Effector memory CD8-positive, alpha-beta T cell (primary cell): ENCODE measurements at regions not wholly inside any gene's neighbourhood (a gene's known extent, or its start where the extent isn't known, plus 50 kb on each side); places are given as distances from the start of the nearest gene placed in this dataset.
"Not testable (repeated sequence)": the region's sequence is repeated elsewhere in the genome, so short reads cannot be mapped to it uniquely, and the experiment has no call there.

Experiments
- ATAC-seq: fragments of 150-1000 bp; cut with Tn5 transposase; replicated peaks from 2 replicates; pipeline ENCODE4 v1.10.0; 2021; ENCODE audit warnings: mild to moderate bottlenecking, moderate library complexity
- DNase-seq, 3 experiments: peaks; one replicate each; pipeline ENCODE4 v3.0.0; 2021
- H3K27ac Mint-ChIP-seq, 2 donors: one replicate each; pipeline ENCODE4 v1.8.0; 2022; ENCODE audit warnings: mild to moderate bottlenecking in 2 of 2, mixed read lengths in 2 of 2, moderate library complexity in 2 of 2
- H3K27me3 Mint-ChIP-seq, 2 donors: one replicate each; pipeline ENCODE4 v1.8.0; 2022; ENCODE audit warnings: mixed read lengths in 2 of 2
- H3K36me3 Mint-ChIP-seq: one replicate; pipeline ENCODE4 v1.8.0; 2022; ENCODE audit warnings: mild to moderate bottlenecking, moderate library complexity, mixed read lengths; ENCODE audit not compliant: insufficient read depth
- H3K4me1 Mint-ChIP-seq, 2 donors: one replicate each; pipeline ENCODE4 v1.8.0; 2022; ENCODE audit warnings: low read depth in 2 of 2, mixed read lengths in 2 of 2
- H3K4me3 Mint-ChIP-seq, 2 donors: one replicate each; pipeline ENCODE4 v1.8.0; 2022; ENCODE audit warnings: mild to moderate bottlenecking in 2 of 2, mixed read lengths in 2 of 2, moderate library complexity in 2 of 2
- H3K9me3 Mint-ChIP-seq, 2 donors: one replicate each; pipeline ENCODE4 v1.8.0; 2022; ENCODE audit warnings: mixed read lengths in 2 of 2

DNA sequence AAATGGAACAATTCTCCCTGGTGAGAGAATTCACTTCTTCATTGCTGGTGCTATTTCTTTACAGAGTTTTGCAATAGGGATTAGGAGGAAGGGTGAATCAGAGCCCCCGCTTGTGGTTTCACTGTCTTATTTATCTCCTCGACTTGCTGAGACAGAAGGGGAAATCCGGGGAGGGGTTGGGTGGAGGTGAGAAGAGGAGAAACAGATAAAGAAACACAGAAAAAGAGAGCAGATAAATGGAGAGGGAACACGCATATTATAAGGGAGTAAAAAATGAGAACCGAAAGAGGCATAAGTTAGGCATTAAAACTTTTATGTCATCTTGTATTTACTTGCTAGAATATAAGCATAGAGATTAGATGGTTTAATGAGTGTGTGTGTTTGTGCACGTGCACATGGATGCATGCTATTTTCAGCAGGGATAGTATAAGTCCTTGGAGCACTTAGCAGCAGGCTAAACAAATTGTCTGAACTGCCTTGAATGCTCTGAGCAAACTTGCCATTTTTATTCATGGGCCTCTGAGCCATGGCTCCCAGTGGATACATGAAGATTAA lies 105.0 kb downstream of the OLIG3 start:
- peak; percentile 99 for ATAC-seq
- Mint-ChIP-seq H3K27me3 (no peaks in the 10 kb centered on the region), H3K27ac (peak overlapping the region; percentile 80 to 81), H3K36me3 (peaks cover 6% of the 10 kb centered on the region), H3K4me1 (peaks cover 56 to 67% of the 10 kb centered on the region in 2 donors), H3K4me3 (peak overlapping the region; percentile 57 to 64), H3K9me3 (peaks cover 3 to 8% of the 10 kb centered on the region in 2 donors)
- DNase-seq: peak; percentile 53 to 58 (median 58)

DNA sequence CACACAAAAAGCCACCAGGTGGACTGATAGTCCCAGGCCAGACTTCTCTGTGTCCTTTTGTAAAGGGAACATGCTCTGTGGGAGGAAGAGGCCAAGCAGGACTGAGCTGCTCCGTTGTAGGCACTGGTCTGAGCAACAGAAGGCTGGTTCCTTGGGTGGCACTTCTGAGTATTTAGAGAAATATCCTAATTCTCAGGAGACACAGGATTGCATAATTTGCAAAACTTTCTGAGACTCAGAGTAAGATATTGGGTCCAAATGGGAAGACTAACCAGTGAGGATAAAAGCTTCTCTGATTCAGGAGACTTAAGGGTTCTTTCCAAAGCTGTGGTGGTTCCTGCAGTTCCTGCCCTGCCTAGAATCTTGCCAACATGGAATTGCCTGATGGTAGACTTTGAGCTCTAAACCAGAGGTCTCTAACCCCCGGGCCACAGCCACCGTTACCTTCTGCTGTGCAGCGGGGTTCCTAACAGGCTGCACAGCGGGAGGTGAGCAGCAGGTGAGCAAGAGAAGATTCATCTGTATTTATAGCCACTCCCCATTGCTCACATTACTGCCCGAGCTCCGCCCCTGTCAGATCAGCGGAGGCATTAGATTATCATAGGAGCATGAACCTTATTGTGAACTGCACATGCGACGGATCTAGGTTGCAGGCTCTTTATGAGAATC lies 107.0 kb downstream of the OLIG3 start:
- Mint-ChIP-seq H3K4me1 (peaks cover 47 to 63% of the 10 kb centered on the region in 2 donors), H3K27ac (peak overlapping the region in 1 of 2 donors; percentile 10), H3K27me3 (no peaks in the 10 kb centered on the region), H3K9me3 (peaks cover 3 to 8% of the 10 kb centered on the region in 2 donors), H3K36me3 (peaks cover 6% of the 10 kb centered on the region), H3K4me3 (peak overlapping the region in 1 of 2 donors; percentile 64)
- no peak for ATAC-seq
- no peak for DNase-seq

DNA sequence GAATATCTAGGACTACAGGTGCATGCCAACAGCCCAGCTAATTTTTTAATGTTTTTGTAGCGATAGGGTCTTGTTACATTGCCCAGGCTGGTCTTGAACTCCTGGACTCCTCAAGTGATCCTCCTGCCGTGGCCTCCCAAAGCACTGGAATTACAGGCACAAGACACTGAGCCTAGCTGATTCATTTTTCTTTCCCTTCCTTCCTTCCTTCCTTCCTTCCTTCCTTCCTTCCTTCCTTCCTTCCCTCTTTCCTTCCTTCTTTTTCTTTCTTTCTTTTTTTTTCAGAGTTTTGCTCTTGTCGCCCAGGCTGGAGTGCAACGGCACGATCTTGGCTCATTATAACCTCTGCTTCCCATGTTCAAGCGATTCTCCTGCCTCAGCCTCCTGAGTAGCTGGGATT lies 110.9 kb downstream of the OLIG3 start:
- not testable (repeated sequence) for H3K36me3 Mint-ChIP-seq, H3K27me3 Mint-ChIP-seq, ATAC-seq, H3K9me3 Mint-ChIP-seq, DNase-seq, H3K4me3 Mint-ChIP-seq
- peaks cover 18 to 30% of the 10 kb centered on the region in 2 donors for H3K4me1 Mint-ChIP-seq
- peak overlapping the region in 1 of 2 donors; percentile 74 for H3K27ac Mint-ChIP-seq

DNA sequence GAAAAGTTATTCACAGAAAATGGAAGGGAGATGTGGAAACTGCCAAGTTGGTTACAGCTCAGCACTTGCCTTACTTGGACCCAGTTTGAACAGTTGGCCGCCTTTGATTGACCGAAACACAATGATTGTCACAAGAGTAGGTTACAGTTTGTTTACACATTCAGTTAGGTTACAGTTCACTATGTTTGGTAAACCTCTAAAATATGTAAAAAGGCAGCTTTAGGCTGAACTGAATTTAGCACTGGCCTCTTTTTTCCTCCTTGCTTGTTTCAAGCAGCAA lies 116.2 kb downstream of the OLIG3 start:
- no peak overlapping the region for H3K27ac Mint-ChIP-seq
- no peaks in the 10 kb centered on the region for H3K9me3 Mint-ChIP-seq

DNA sequence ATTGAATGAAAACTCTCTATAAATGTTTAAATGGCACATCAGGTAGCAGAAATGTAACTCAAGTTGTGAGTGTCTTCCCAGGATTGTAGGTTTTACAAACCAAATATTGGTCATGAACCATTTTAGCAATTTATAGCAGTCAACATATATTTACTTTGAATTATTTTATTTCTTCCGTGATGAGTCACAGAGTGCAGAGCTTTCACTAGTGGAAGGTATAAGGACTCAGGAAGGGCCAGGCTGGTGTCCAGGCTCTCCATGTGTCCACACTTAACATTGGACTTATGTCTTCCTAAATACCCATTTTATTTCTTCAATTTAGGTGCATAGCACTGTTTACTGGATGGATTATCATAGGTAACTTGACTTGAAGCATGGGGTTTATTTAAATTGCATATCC lies 120.9 kb downstream of the OLIG3 start:
- Mint-ChIP-seq H3K27me3 (no peaks in the 10 kb centered on the region), H3K4me3 (no peak overlapping the region), H3K36me3 (peaks cover 3% of the 10 kb centered on the region), H3K27ac (no peak overlapping the region), H3K4me1 (peaks cover 4 to 15% of the 10 kb centered on the region in 2 donors), H3K9me3 (no peaks in the 10 kb centered on the region)
- ATAC-seq: no peak
- DNase-seq: no peak

More for the DNA sequence above, 116.2 kb downstream of the OLIG3 start:
- ATAC-seq (no peak), DNase-seq (no peak)
- no peak overlapping the region for H3K4me3 Mint-ChIP-seq
- peaks cover 4 to 23% of the 10 kb centered on the region in 2 donors for H3K4me1 Mint-ChIP-seq
- no peaks in the 10 kb centered on the region for H3K27me3 Mint-ChIP-seq
- H3K36me3 Mint-ChIP-seq: no peaks in the 10 kb centered on the region

DNA sequence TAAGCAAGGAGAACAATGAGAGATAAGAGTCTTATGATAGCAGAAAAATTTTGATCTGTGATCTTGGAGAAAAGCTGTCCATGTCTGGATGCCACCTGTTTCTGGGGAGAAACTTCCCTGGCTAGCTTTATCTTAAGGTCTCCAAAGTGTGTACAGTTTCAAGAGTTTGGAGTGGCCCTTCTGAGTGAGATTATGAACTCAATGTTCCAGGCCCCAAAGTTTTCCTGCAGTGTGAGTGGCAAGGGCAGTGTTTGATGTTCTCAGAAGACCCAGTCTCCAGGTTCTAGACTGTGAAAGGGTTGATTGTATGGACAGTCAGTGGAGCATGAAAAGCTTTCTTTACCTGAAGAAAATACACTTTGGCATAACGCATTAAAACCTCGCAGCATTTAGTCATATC lies 121.7 kb downstream of the OLIG3 start:
- Mint-ChIP-seq H3K4me3 (no peak overlapping the region), H3K36me3 (peaks cover 3% of the 10 kb centered on the region), H3K27me3 (no peaks in the 10 kb centered on the region), H3K4me1 (peaks cover 6 to 15% of the 10 kb centered on the region in 2 donors), H3K9me3 (no peaks in the 10 kb centered on the region), H3K27ac (no peak overlapping the region)
- ATAC-seq (no peak), DNase-seq (no peak)

DNA sequence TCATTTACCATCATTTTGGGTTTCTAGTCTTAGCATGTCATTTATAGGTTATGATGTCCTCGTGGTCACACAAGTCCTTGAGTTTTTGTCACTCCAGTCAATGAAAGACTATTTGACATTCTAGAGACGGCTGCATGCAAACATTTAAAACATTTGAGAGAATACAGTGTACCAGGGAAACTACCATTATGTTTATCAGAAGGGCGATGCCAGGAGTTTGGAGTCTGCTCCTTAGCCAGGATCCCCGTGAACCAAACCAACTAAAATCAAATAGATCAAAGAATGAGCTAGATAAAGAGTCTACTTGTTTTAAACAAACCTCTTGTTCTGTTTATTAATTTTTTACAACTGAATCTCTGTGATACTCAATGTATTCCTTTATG lies 122.6 kb downstream of the OLIG3 start:
- no peak overlapping the region for H3K4me3 Mint-ChIP-seq
- no peaks in the 10 kb centered on the region for H3K9me3 Mint-ChIP-seq
- no peaks in the 10 kb centered on the region for H3K27me3 Mint-ChIP-seq
- DNase-seq (no peak), ATAC-seq (no peak)
- no peak overlapping the region for H3K27ac Mint-ChIP-seq
- peaks cover 6 to 15% of the 10 kb centered on the region in 2 donors for H3K4me1 Mint-ChIP-seq
- H3K36me3 Mint-ChIP-seq: peaks cover 3% of the 10 kb centered on the region

DNA sequence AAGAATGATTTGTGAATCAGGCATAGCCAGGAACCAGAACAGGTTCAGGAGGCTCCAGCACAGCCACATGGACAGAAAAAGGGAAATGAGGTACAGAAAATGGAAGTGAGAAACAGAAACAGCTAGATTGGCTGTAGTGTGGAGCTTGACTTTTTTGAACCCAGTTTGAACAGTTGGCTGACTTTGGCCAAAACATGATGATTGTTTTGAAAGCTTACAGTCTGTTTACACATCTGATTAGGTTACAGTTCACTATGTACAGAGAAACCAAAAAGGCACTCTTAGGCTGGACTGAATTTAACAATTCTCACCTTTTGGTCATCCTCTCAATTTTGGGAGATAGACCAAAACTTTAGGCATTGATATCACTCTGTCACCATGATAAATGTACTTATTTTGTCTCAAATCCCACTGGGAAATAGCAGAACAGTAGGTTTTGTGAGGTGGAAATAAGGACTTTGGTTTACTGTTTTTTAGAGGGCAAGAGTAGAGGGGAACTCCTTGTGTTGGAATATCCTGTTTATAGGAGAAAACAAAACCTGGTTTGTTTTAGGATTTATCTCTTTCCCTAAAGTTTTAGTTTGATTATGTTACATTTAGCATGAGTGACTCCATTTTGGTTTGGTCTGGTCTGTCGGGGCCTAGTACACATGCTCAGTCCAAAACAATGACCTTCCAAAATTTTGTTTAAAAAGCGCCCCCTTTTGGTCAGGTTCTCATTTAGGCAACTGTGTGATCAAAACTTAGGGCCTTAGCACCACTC lies 123.1 kb downstream of the OLIG3 start:
- H3K4me3 Mint-ChIP-seq: no peak overlapping the region
- no peak for ATAC-seq

DNA sequence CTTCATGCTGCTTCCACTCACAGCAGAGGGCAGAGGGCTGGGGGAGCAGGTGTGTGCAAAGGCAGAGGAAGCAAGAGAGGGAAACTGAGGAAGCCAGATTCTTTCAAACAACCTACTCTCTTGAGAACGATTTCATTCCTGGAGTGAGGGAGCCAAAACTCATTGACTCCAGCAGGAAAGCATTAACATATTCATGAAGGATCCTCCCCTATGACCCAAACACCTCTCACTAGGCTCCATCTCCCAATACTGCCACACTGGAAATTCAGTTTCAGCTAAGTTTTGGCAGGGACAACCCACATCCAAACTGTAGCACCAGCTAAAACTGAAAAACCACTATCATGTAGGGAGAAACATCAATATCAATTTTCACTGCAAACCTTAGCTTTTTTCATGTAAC lies 125.1 kb downstream of the OLIG3 start:
- DNase-seq: no peak
- Mint-ChIP-seq H3K4me1 (peaks cover 7 to 8% of the 10 kb centered on the region in 2 donors), H3K36me3 (peaks cover 3% of the 10 kb centered on the region), H3K9me3 (no peaks in the 10 kb centered on the region), H3K4me3 (no peak overlapping the region), H3K27ac (no peak overlapping the region), H3K27me3 (no peaks in the 10 kb centered on the region)
- ATAC-seq: no peak

More for the DNA sequence above, 123.1 kb downstream of the OLIG3 start:
- H3K36me3 Mint-ChIP-seq: peaks cover 3% of the 10 kb centered on the region
- peaks cover 6 to 10% of the 10 kb centered on the region in 2 donors for H3K4me1 Mint-ChIP-seq
- H3K27me3 Mint-ChIP-seq: no peaks in the 10 kb centered on the region
- no peak for DNase-seq
- no peak overlapping the region for H3K27ac Mint-ChIP-seq
- H3K9me3 Mint-ChIP-seq: no peaks in the 10 kb centered on the region

DNA sequence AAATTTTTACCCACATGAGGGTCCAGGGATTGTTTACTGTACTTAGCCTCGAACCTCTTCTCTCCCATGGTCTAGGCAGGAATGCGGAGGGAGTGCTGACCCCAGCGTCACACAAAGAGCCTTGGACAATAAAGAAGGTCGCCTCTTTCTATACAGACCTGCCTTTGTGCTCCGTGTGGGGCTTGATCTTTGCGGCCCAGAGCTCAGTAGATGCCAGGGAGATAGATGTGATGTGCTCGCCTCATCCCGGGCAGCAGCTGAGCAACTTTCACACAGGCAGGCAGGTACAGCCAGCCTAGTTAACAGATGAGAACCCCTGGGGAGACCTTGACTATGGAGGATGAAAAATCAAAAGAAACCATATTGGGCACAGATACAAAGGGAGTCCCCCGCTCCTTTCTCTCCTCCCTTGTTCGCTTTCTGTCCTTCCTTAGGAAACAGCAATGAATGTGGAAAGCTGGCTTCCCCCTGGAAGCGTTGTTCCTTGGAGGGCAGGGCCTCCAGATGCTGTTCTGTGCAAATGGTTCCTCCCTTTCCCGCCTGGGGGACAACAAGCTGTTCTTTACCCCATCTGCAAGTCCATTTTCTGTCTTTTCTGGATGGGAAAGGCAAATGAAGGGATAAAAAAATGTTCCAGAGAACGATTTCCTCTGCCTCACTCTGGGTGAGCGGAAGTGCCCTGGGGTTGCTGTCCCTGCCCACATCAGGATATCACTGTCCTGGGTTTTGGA lies 128.3 kb downstream of the OLIG3 start:
- no peak overlapping the region for H3K4me3 Mint-ChIP-seq
- peaks cover 19 to 29% of the 10 kb centered on the region in 2 donors for H3K4me1 Mint-ChIP-seq

DNA sequence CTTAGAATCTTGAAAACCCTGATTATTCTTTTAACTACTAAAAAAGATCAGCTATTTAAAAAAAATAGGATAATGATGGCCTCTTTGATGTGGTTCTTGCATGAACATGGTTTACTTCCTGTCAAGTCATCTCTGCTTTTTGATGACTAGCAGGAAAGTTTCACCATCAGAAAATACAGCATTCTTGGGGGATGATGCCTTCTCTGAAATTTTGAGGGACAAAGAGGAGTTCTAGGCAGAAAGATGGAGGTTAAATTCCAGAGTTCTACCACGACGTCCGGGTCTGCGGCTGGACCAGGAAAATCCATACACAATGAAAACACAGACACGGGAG lies 130.4 kb downstream of the OLIG3 start:
- ATAC-seq (peak; percentile 52), DNase-seq (no peak)
- no peaks in the 10 kb centered on the region for H3K27me3 Mint-ChIP-seq
- peaks cover 5% of the 10 kb centered on the region for H3K36me3 Mint-ChIP-seq
- peaks cover 19 to 25% of the 10 kb centered on the region in 2 donors for H3K4me1 Mint-ChIP-seq
- no peaks in the 10 kb centered on the region for H3K9me3 Mint-ChIP-seq
- H3K4me3 Mint-ChIP-seq: peak overlapping the region; percentile 7 to 32
- H3K27ac Mint-ChIP-seq: peak overlapping the region in 1 of 2 donors; percentile 24

More for the DNA sequence above, 128.3 kb downstream of the OLIG3 start:
- Mint-ChIP-seq H3K9me3 (no peaks in the 10 kb centered on the region), H3K27ac (no peak overlapping the region), H3K36me3 (peaks cover 6% of the 10 kb centered on the region), H3K27me3 (no peaks in the 10 kb centered on the region)
- ATAC-seq (no peak), DNase-seq (no peak)

DNA sequence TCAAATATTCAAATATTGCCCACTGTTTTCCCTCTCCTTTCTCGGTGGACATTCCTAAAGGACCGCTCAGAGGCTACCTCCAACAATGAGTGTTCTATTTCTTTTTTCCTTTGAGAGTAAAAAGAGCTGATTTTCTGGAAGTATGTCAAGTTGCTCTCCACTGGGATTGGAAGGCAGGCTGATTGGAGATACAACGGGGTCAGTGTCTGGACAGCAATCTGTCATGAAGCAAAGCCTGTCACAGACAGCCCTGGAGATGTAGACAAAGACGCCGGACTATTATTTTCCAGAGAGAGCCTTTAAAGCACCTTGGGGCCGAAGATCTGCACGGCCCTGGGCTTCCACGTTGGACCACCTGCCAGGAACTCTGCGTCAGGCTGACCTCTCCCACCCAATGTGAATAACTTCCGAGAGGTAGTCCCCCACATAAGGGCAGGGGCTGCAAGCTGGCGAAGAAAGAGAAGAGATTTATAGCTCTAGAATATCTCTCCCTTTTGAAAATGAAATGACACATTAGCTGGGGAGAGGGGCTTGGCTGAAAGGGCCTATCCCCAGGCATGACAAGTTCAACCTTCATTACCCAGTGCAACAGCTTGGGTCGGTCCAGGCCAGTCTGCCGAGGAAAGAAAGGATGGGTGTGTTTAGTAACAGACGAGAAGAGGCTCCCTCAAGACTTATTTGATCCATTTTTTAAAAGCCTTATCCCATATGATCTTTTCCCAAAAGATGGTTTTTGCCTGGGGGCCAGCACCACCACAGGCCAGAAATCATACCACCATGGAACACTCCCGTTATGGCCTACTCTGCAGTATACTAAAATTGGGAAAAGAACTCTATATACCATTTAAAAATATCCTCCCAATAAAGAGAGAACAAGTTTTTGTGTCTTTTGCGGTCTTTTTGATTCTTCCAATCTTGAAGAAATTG lies 131.1 kb downstream of the OLIG3 start:
- DNase-seq (no peak), ATAC-seq (no peak)
- H3K9me3 Mint-ChIP-seq: no peaks in the 10 kb centered on the region
- H3K27ac Mint-ChIP-seq: peak overlapping the region; percentile 24 to 50
- H3K4me3 Mint-ChIP-seq: peak overlapping the region; percentile 7 to 43
- H3K4me1 Mint-ChIP-seq: peaks cover 18 to 25% of the 10 kb centered on the region in 2 donors
- peaks cover 7% of the 10 kb centered on the region for H3K36me3 Mint-ChIP-seq
- no peaks in the 10 kb centered on the region for H3K27me3 Mint-ChIP-seq

DNA sequence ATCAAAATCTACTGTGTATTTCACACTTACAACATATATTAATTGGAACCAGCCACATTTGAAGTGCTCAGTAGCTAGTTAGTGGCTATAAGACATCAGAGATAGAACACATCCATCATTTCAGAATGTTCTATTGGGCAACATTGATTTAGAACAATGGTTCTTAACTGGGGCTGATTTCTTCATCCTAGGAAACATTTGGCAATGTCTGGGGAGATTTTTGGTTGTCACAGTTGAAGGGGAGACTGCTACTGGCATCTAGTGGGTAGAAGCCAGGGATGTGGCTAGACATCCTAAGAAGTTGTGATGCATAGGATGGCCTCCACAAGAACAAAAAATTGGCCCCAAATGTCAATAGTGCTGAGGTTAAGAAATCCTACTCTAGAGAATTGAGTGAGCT lies 132.5 kb downstream of the OLIG3 start:
- H3K27ac Mint-ChIP-seq: no peak overlapping the region
- no peak overlapping the region for H3K4me3 Mint-ChIP-seq
- peaks cover 16 to 25% of the 10 kb centered on the region in 2 donors for H3K4me1 Mint-ChIP-seq
- H3K36me3 Mint-ChIP-seq: peaks cover 7% of the 10 kb centered on the region
- DNase-seq: no peak
- no peak for ATAC-seq
- H3K9me3 Mint-ChIP-seq: no peaks in the 10 kb centered on the region
- H3K27me3 Mint-ChIP-seq: no peaks in the 10 kb centered on the region
